ENCODE measurements at regions not wholly inside any gene's neighbourhood (a gene's known extent, or its start where the extent isn't known, plus 50 kb on each side); places are given as distances from the start of the nearest gene placed in this dataset.

- in situ Hi-C loops (cut with HindIII; ENCODE audit: low pct_unique_long_range_greater_than_20kb, low sequenced_read_pairs) = no loop called here
- H3K4me3 ChIP-seq (ENCODE audit: low read depth in 2 of 2, low read length in 2 of 2) = no peak overlapping the region
- no peak for ATAC-seq
Observed at GRCh38 chr9:93852728-93853127, 102.4 kb downstream of the BARX1 start.

GRCh38 chr9:93846349-93846748 lies 108.8 kb downstream of the BARX1 start:
- TF ChIP-seq SIN3A (IDR thresholded peaks at IDR 0.05; ENCODE audit: borderline replicate concordance, insufficient read depth, low read depth, low read length) (no peak), TCF7L2 (IDR thresholded peaks at IDR 0.05; ENCODE audit: low read depth, low read length) (no peak), REST (IDR thresholded peaks at IDR 0.05; ENCODE audit: insufficient read depth in 1 of 2, low read depth in 2 of 2, low read length in 1 of 2) (no peak), CTCF (IDR thresholded peaks at IDR 0.05) (no peak), POLR2AphosphoS5 (IDR thresholded peaks at IDR 0.05; ENCODE audit: low read depth, low read length) (no peak)
- Histone ChIP-seq H3K27ac (ENCODE audit: low read length) (no peak overlapping the region), H3K9me3 (ENCODE audit: control insufficient read depth, insufficient read depth, low read depth, low read length) (no peaks in the 10 kb centered on the region), H3K4me1 (ENCODE audit: control insufficient read depth, insufficient read depth, low read length) (no peaks in the 10 kb centered on the region), H3K4me3 (ENCODE audit: low read depth in 2 of 2, low read length in 2 of 2) (no peak overlapping the region), H3K36me3 (ENCODE audit: control insufficient read depth, insufficient read depth, low read length) (no peaks in the 10 kb centered on the region), H3K27me3 (ENCODE audit: control insufficient read depth, insufficient read depth, low read length) (peaks cover 2% of the 10 kb centered on the region; the same call in 1 of the 2 replicates)
- BruUV-seq (replicated peaks) = no TSS peak
- intact Hi-C loops (cut with micrococcal nuclease; ENCODE audit: unreplicated experiment) = no loop called here
- ATAC-seq (no peak), DNase-seq (ENCODE audit: low read depth, low spot score) (no peak)
- in situ Hi-C loops (cut with HindIII; ENCODE audit: low pct_unique_long_range_greater_than_20kb, low sequenced_read_pairs) = no loop called here
- ChIA-PET CTCF (no interaction called here), POLR2A (no interaction called here)

More at GRCh38 chr9:93852728-93853127, 102.4 kb downstream of the BARX1 start:
- no peaks in the 10 kb centered on the region for H3K36me3 ChIP-seq (ENCODE audit: control insufficient read depth, insufficient read depth, low read length)
- no peaks in the 10 kb centered on the region for H3K9me3 ChIP-seq (ENCODE audit: control insufficient read depth, insufficient read depth, low read depth, low read length)
- ChIA-PET CTCF (no interaction called here), POLR2A (no interaction called here)
- intact Hi-C loops (cut with micrococcal nuclease; ENCODE audit: unreplicated experiment) = no loop called here
- no peaks in the 10 kb centered on the region for H3K4me1 ChIP-seq (ENCODE audit: control insufficient read depth, insufficient read depth, low read length)
- no peak for DNase-seq (ENCODE audit: low read depth, low spot score)
- no peaks in the 10 kb centered on the region for H3K27me3 ChIP-seq (ENCODE audit: control insufficient read depth, insufficient read depth, low read length)
- H3K27ac ChIP-seq (ENCODE audit: low read length) = no peak overlapping the region
- no peak for TF ChIP-seq POLR2AphosphoS5 (IDR thresholded peaks at IDR 0.05; ENCODE audit: low read depth, low read length)
- no peak for TF ChIP-seq REST (IDR thresholded peaks at IDR 0.05; ENCODE audit: insufficient read depth in 1 of 2, low read depth in 2 of 2, low read length in 1 of 2)
- no peak for TF ChIP-seq CTCF (IDR thresholded peaks at IDR 0.05)
- no peak for TF ChIP-seq SIN3A (IDR thresholded peaks at IDR 0.05; ENCODE audit: borderline replicate concordance, insufficient read depth, low read depth, low read length)
- no peak for TF ChIP-seq TCF7L2 (IDR thresholded peaks at IDR 0.05; ENCODE audit: low read depth, low read length)
- BruUV-seq (replicated peaks) = no TSS peak

All from Panc1 (cell line).